HCEC 1CT (cell line): ENCODE measurements at regions not wholly inside any gene's neighbourhood (a gene's known extent, or its start where the extent isn't known, plus 50 kb on each side); places are given as distances from the start of the nearest gene placed in this dataset.
"Not testable (repeated sequence)": the region's sequence is repeated elsewhere in the genome, so short reads cannot be mapped to it uniquely, and the experiment has no call there.

Experiments
- DNase-seq: peaks from one replicate; pipeline ENCODE4 v3.0.0-alpha.2; 2017

- DNase-seq, result peak; percentile 39
These were observed 79.2 kb upstream of the CEP126 start for GRCh38 chr11:101835506-101836063.

GRCh38 chr11:101830475-101830874 is 84.3 kb upstream of the CEP126 start:
- DNase-seq, result not testable (repeated sequence)

GRCh38 chr11:101825531-101825930 is 89.3 kb upstream of the CEP126 start:
- DNase-seq, result no peak

- no peak for DNase-seq
These were observed 97.2 kb upstream of the CEP126 start for GRCh38 chr11:101817581-101817980.

- no peak for DNase-seq
These were observed 98.2 kb upstream of the CEP126 start for GRCh38 chr11:101816613-101817012.

GRCh38 chr11:101812546-101812945 is 102.3 kb upstream of the CEP126 start:
- no peak for DNase-seq

GRCh38 chr11:101810546-101810945 is 104.3 kb upstream of the CEP126 start:
- DNase-seq, result peak; percentile 2

- DNase-seq, result peak; percentile 44
These were observed 107.3 kb upstream of the CEP126 start for GRCh38 chr11:101807531-101807930.

- peak; percentile 30 for DNase-seq
These were observed 111.2 kb upstream of the CEP126 start for GRCh38 chr11:101803651-101804050.

- DNase-seq, result peak; percentile 52
These were observed 117.5 kb upstream of the CEP126 start for GRCh38 chr11:101797335-101797734.

GRCh38 chr11:101792814-101793213 is 122.0 kb upstream of the CEP126 start:
- DNase-seq, result no peak

GRCh38 chr11:101786916-101787315 is 127.9 kb upstream of the CEP126 start:
- DNase-seq, result no peak

GRCh38 chr11:101786421-101786820 is 128.4 kb upstream of the CEP126 start:
- DNase-seq, result no peak

- not testable (repeated sequence) for DNase-seq
These were observed 135.6 kb upstream of the CEP126 start for GRCh38 chr11:101779167-101779566.

- DNase-seq, result no peak
These were observed 137.3 kb upstream of the CEP126 start for GRCh38 chr11:101777476-101777875.

GRCh38 chr11:101775033-101775432 is 139.8 kb upstream of the CEP126 start:
- DNase-seq, result peak; percentile 65

GRCh38 chr11:101770648-101771047 is 144.2 kb upstream of the CEP126 start:
- no peak for DNase-seq

GRCh38 chr11:101765932-101766331 is 148.9 kb upstream of the CEP126 start:
- DNase-seq, result no peak

GRCh38 chr11:101759771-101760450 is 154.9 kb upstream of the CEP126 start:
- peak; percentile 13 for DNase-seq

- DNase-seq, result no peak
These were observed 157.1 kb upstream of the CEP126 start for GRCh38 chr11:101757741-101758140.

GRCh38 chr11:101748572-101749344 is 165.0 kb upstream of the TRPC6 start:
- DNase-seq, result no peak

- no peak for DNase-seq
These were observed 161.9 kb upstream of the TRPC6 start for GRCh38 chr11:101745756-101746155.

- no peak for DNase-seq
These were observed 160.0 kb upstream of the TRPC6 start for GRCh38 chr11:101743828-101744227.
